SHP77 treated with DMSO at 0.1 percent for 48 hours (cell line): ENCODE measurements at regions not wholly inside any gene's neighbourhood (a gene's known extent, or its start where the extent isn't known, plus 50 kb on each side); places are given as distances from the start of the nearest gene placed in this dataset.

Source experiments
- DNase-seq: peaks from one replicate; lab custom pipeline; 2025; lab: John Stamatoyannopoulos, UW

DNA sequence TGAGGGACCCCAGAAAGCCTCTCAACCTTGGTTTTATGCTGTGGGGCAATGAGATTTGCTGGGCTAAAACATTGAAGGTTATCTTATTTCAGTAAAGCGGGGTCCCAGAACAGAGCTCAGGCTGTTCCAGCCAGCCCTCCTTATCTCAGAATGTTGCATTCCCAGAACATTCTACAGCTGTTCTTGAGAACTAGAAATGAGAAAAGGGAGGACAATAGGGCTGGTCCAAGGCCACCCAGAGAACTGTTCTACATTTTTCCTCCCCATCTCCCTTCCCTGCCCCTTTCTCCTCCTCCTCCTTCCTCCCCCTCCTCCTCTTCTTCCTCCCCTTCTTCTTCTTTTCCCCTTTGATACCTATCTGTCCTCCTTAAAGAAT is 70.4 kb upstream of the SLC7A11 start:
- no peak for DNase-seq

DNA sequence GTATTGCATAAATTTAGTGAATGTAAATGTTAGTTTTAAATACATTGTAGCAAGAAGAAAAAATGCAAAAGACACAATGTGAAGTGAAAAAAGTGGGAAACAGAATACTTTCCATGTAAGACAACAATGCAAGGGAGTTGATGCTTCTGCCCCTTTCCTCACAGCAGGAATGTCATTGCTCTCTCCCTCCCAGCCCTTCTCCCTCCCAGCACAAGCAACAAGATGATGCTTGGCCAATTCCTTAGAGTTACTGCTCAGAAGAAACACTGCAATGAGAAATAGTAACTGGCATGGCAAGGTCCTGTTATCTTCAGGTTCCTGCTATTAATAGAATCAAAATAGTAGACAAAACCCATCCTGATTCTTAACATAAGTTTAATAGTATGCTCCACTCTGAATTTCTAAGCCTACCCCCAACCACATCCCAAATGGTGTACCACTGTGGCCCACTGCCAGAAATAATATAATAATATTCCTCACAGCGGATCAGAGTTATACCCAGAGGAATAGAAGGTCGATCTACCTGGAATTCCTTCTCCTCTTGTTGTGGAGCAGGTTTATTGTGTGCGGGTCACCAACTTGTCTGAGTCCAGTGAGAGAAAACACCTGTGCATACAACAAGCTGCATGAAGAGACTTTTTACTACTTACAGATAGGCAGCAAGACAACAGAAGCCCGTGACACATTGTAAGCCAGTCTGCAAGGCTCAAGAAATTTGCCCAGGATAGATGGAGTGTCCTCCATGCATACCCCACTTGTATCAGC is 69.8 kb upstream of the SLC7A11 start:
- no peak for DNase-seq

DNA sequence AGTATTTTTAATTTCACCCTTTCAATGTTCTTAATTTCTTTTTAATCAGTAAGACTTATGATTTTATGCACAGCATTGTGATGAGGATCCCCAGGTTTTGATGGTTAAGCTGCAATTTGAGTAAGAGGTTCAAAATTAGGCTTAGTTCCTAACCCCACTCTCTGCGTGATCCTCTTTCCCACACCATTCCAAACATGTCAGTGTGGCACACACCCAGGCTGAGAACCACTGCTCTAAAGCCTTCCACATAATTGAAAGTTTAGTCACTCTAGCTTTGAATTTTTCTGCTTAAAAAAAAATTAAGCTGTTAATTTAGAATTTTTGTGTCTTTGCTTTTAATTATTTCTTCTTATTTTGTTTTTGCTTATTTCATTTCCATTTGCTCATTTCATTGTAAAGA is 68.8 kb upstream of the SLC7A11 start:
- no peak for DNase-seq

- DNase-seq: no peak
Observed at GRCh38 chr4:138310498-138310897, 68.3 kb upstream of the SLC7A11 start.

DNA sequence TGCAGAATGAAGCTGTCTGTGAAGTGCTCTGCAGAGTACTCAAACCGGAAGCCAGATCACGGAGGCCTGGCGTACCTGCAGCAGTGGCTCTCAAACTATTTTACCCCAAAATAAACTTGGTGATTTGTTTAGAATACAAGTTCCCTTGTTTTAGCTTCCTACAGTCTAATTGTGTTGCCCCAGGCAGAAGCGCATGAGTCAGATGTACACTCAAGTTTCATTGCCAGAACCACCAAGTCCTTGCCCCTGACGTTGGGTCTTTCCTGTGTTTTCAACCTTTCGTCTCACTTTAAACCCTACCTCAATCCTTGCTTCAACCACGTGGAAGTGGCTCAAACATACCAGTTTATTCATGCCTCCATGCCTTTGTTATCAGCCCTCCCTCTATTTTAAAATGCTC is 66.2 kb upstream of the SLC7A11 start:
- no peak for DNase-seq

GRCh38 chr4:138307319-138307718 is 65.2 kb upstream of the SLC7A11 start:
- no peak for DNase-seq

DNA sequence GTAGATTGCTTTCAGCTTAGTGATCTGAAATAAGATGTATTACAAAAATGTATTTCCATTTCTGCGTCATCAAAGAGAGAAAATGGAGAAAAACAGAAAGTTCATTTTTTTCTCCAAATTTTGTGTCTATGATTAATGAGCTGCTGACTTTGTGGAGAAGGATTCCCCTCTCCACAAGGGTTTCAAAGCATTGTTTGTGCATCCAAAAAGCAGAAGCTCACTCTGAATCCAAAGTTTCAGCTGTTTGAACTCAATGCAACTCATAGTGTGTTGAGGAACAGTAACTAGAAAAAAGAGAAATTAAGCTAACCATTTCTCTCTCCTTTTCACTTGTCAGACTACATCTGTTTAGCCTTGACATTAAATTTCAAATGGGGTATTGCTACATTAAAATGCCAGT is 62.9 kb upstream of the SLC7A11 start:
- no peak for DNase-seq

- DNase-seq: no peak
Observed at GRCh38 chr4:138301536-138301935, 59.4 kb upstream of the SLC7A11 start.

- DNase-seq: no peak
Observed at GRCh38 chr4:138300616-138301015, 58.5 kb upstream of the SLC7A11 start.

- DNase-seq: no peak
Observed at GRCh38 chr4:138299881-138300280, 57.7 kb upstream of the SLC7A11 start.

DNA sequence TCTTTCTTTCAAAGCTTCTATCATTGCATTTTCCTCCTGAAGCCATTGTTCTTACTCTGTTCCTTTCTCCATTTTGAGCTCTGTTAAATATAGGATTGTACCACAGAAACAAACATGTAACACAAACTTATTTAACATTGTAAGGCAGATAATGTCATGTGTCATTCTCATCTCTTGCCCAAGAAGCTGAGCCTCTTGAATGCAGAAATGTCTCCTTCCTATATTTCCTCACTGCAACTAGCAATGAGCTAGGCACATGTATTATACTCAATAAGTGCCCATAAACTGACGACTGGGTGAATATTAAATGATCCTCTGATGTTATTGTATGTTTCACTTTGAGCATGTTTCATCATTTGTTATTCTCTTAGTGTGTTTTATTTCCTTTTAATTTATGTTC is 56.7 kb upstream of the SLC7A11 start:
- no peak for DNase-seq

DNA sequence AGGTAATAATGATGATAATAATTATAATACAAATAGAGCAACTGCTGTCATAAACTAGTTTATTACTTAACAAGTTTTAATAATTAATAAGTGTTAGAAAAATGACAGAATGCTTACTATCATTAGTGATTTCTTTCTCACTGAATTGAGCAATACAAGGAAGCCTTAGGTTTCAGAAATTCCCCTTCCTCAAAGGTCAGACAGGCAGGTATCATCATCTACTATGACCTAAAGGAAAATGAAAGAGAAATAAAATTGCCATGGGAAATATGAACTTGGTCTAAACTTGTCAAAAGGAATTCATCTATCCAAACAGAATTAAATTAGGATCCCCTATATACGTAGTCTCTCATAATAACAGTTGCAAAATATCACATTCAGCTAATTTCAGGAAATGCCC is 56.3 kb upstream of the SLC7A11 start:
- DNase-seq: no peak

DNA sequence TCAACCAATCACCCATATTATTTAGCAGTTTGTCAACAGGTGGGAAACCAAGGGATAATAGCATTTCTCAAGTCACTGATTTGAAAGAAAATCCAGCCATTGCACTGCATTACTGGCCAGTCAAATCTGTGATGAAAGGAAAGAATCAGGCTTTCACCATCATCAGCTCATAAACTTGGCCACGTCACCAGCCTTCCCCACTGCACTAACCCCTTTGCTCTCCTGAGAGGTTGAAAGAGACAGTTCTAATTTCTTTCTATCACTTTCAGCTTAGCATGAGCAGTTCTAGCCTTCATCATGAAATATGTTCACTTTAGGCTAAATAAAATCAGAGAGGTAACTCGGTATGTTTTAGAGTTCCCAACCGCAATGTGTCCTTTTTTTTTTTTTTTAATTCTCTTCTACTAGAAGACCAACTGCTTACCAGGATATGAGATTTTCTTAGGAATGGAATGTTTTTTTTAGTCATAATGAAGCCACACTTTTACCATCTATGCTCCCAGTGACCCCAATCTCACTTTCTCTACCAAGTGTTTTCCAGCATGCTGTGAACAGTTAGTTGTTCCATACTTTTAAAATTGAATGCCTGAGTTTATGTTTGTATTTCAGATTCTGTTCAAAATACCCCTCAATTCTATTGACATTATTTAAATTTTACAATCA is 55.7 kb upstream of the SLC7A11 start:
- DNase-seq: no peak

GRCh38 chr4:138292321-138292720 is 50.2 kb upstream of the SLC7A11 start:
- no peak for DNase-seq
